Lung (tissue), 11 donors: ENCODE measurements at regions not wholly inside any gene's neighbourhood (a gene's known extent, or its start where the extent isn't known, plus 50 kb on each side); places are given as distances from the start of the nearest gene placed in this dataset.

Source experiments
- ATAC-seq: fragments of 200-7000 bp; cut with Tn5 transposase; one replicate; pipeline ENCODE4 v1.9.1; 2020; ENCODE audit warnings: moderate number of reproducible peaks; ENCODE audit not compliant: insufficient read depth, low FRiP score
- DNase-seq, 3 donors: peaks; one replicate each; pipeline ENCODE4 v3.0.0-alpha.2; 2013 to 2017
- H3K27ac ChIP-seq, 2 donors: one replicate each; pipeline ENCODE4 v1.5.1; 2013; ENCODE audit warnings: mild to moderate bottlenecking in 2 of 2, moderate library complexity in 2 of 2, control low read depth in 1 of 2, inconsistent platforms in 1 of 2, low read depth in 1 of 2, low read length in 1 of 2
- H3K27me3 ChIP-seq, 3 donors: one replicate each; pipeline ENCODE4 v1.5.1; 2013; ENCODE audit warnings: low read length in 2 of 3; ENCODE audit not compliant: control insufficient read depth in 3 of 3, insufficient read depth in 3 of 3
- H3K36me3 ChIP-seq, 4 donors: one replicate each; pipeline ENCODE4 v1.5.1; 2013; ENCODE audit warnings: low read length in 4 of 4, mild to moderate bottlenecking in 1 of 4, moderate library complexity in 1 of 4; ENCODE audit not compliant: control insufficient read depth in 4 of 4, insufficient read depth in 4 of 4
- H3K4me1 ChIP-seq, 5 donors: one replicate each; pipeline ENCODE4 v1.5.1; 2013; ENCODE audit warnings: low read length in 5 of 5, mild to moderate bottlenecking in 2 of 5, moderate library complexity in 1 of 5; ENCODE audit not compliant: control insufficient read depth in 5 of 5, insufficient read depth in 5 of 5
- H3K4me3 ChIP-seq: one replicate; pipeline ENCODE4 v1.5.1; 2013; ENCODE audit warnings: mild to moderate bottlenecking, control low read depth, moderate library complexity
- H3K9ac ChIP-seq, 2 donors: one replicate each; pipeline ENCODE4 v1.5.1; 2013; ENCODE audit warnings: low read length in 2 of 2, control low read depth in 1 of 2; ENCODE audit not compliant: insufficient read depth in 1 of 2
- H3K9me3 ChIP-seq, 4 donors: one replicate each; pipeline ENCODE4 v1.5.1; 2013; ENCODE audit warnings: low read length in 3 of 4, mild to moderate bottlenecking in 1 of 4, moderate library complexity in 1 of 4; ENCODE audit not compliant: control insufficient read depth in 4 of 4, insufficient read depth in 3 of 4
- CTCF ChIP-seq: IDR thresholded peaks from 2 replicates; pipeline ENCODE4 v1.5.1; 2012; ENCODE audit warnings: mild to moderate bottlenecking; ENCODE audit errors: control extremely low read depth, extremely low read depth
- WGBS, 2 donors: extraction: QIAGEN DNeasy Blood & Tissue Kit; methylation state at CpG; one replicate each; pipeline ENCODE4 v1.1.7; 2013; 5-methylcytosine and 5-hydroxymethylcytosine counted together
- donor health status: control.
- donor health status: control.
- donor health status: Bipolar disorder and iron deficiency.
- donor health status: healthy.
- donor health status: DM: yes; HTN: yes; CAD: no.

- no peak overlapping the region for H3K4me3 ChIP-seq
- H3K9me3 ChIP-seq = peaks cover 0 to 13% (median 0%) of the 10 kb centered on the region in 4 donors
- H3K9ac ChIP-seq = no peak overlapping the region
- no peaks in the 10 kb centered on the region for H3K36me3 ChIP-seq
- ATAC-seq (no peak), DNase-seq (no peak)
- H3K27me3 ChIP-seq = peaks cover 0 to 4% (median 2%) of the 10 kb centered on the region in 3 donors
- H3K4me1 ChIP-seq = no peaks in the 10 kb centered on the region
- 68 to 81% methylated on average over 14 of the region's 14 CpGs for WGBS, 2 donors
- TF ChIP-seq CTCF = no peak
- H3K27ac ChIP-seq = no peak overlapping the region
Measured at GRCh38 chr1:5265438-5266075, 611.1 kb downstream of the AJAP1 start.

GRCh38 chr1:5264476-5264875 is 610.1 kb downstream of the AJAP1 start:
- DNase-seq (no peak), ATAC-seq (no peak)
- 62 to 72% methylated on average over 6 of the region's 6 CpGs for WGBS, 2 donors
- Histone ChIP-seq H3K9ac (no peak overlapping the region), H3K36me3 (no peaks in the 10 kb centered on the region), H3K27ac (no peak overlapping the region), H3K4me1 (no peaks in the 10 kb centered on the region), H3K27me3 (peaks cover 0 to 8% (median 2%) of the 10 kb centered on the region in 3 donors), H3K9me3 (peaks cover 0 to 15% (median 1%) of the 10 kb centered on the region in 4 donors), H3K4me3 (no peak overlapping the region)
- no peak for TF ChIP-seq CTCF

- Histone ChIP-seq H3K4me3 (no peak overlapping the region), H3K27ac (no peak overlapping the region), H3K27me3 (peaks cover 0 to 5% (median 0%) of the 10 kb centered on the region in 3 donors), H3K4me1 (no peaks in the 10 kb centered on the region), H3K36me3 (no peaks in the 10 kb centered on the region), H3K9ac (no peak overlapping the region), H3K9me3 (peaks cover 0 to 13% (median 5%) of the 10 kb centered on the region in 4 donors)
- 74 to 77% methylated on average over 2 of the region's 2 CpGs for WGBS, 2 donors
- DNase-seq (no peak), ATAC-seq (no peak)
- TF ChIP-seq CTCF = no peak
Measured at GRCh38 chr1:5256793-5257192, 602.4 kb downstream of the AJAP1 start.

- no peak for TF ChIP-seq CTCF
- 74 to 93% methylated on average over 2 of the region's 2 CpGs for WGBS, 2 donors
- no peaks in the 10 kb centered on the region for H3K4me1 ChIP-seq
- no peaks in the 10 kb centered on the region for H3K27me3 ChIP-seq
- ATAC-seq (no peak), DNase-seq (no peak)
- no peak overlapping the region for H3K27ac ChIP-seq
- no peak overlapping the region for H3K9ac ChIP-seq
- no peaks in the 10 kb centered on the region for H3K36me3 ChIP-seq
- peaks cover 0 to 11% (median 5%) of the 10 kb centered on the region in 4 donors for H3K9me3 ChIP-seq
- no peak overlapping the region for H3K4me3 ChIP-seq
Measured at GRCh38 chr1:5254975-5255374, 600.6 kb downstream of the AJAP1 start.
